Stimulated activated memory B cell treated with anti-CD40 and anti-IgM and Interleukin-4, amounts not matched to agents 10 μg/mL and 1 μg/mL and 100 μg/mL, for 72 hours (primary cell): ENCODE measurements at regions not wholly inside any gene's neighbourhood (a gene's known extent, or its start where the extent isn't known, plus 50 kb on each side); places are given as distances from the start of the nearest gene placed in this dataset.

Experiments used
- ATAC-seq: fragments of 150-1000 bp; cut with Tn5 transposase; 2 replicates; pipeline ENCODE4 v1.10.0; 2021
- H3K27ac Mint-ChIP-seq: one replicate; pipeline ENCODE4 v1.8.0; 2022; ENCODE audit warnings: mild to moderate bottlenecking, mixed read lengths
- H3K27me3 Mint-ChIP-seq: one replicate; pipeline ENCODE4 v1.8.0; 2022; ENCODE audit warnings: mixed read lengths
- H3K36me3 Mint-ChIP-seq: one replicate; pipeline ENCODE4 v1.8.0; 2022; ENCODE audit warnings: mixed read lengths
- H3K4me1 Mint-ChIP-seq: one replicate; pipeline ENCODE4 v1.8.0; 2022; ENCODE audit warnings: mixed read lengths
- H3K4me3 Mint-ChIP-seq: one replicate; pipeline ENCODE4 v1.8.0; 2022; ENCODE audit warnings: mild to moderate bottlenecking, moderate library complexity, mixed read lengths
- H3K9me3 Mint-ChIP-seq: one replicate; pipeline ENCODE4 v1.8.0; 2022; ENCODE audit warnings: mixed read lengths

DNA sequence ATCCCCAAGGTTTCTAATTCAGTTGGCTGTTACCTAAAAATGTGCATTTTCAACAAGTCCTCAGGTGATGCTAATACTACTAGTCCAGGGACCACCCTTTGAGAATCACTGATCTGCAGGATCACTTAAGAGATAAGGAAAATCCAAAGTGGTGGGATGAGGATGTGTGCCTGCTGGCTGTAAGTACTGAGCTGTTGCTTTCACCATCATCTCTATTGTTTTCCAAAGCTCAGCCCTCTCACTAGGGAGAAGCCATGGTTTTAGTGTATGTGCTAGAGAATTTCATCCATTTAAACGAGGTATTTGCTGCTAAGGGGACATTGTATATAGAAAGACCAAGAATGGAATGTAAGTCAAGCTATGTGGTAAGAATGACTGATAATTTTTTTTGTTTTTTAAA lies 202.3 kb downstream of the KIF21A start:
- H3K36me3 Mint-ChIP-seq = no peaks in the 10 kb centered on the region
- no peak overlapping the region for H3K4me3 Mint-ChIP-seq
- no peaks in the 10 kb centered on the region for H3K4me1 Mint-ChIP-seq
- no peak for ATAC-seq
- no peak overlapping the region for H3K27ac Mint-ChIP-seq
- H3K27me3 Mint-ChIP-seq = no peaks in the 10 kb centered on the region
- H3K9me3 Mint-ChIP-seq = no peaks in the 10 kb centered on the region

DNA sequence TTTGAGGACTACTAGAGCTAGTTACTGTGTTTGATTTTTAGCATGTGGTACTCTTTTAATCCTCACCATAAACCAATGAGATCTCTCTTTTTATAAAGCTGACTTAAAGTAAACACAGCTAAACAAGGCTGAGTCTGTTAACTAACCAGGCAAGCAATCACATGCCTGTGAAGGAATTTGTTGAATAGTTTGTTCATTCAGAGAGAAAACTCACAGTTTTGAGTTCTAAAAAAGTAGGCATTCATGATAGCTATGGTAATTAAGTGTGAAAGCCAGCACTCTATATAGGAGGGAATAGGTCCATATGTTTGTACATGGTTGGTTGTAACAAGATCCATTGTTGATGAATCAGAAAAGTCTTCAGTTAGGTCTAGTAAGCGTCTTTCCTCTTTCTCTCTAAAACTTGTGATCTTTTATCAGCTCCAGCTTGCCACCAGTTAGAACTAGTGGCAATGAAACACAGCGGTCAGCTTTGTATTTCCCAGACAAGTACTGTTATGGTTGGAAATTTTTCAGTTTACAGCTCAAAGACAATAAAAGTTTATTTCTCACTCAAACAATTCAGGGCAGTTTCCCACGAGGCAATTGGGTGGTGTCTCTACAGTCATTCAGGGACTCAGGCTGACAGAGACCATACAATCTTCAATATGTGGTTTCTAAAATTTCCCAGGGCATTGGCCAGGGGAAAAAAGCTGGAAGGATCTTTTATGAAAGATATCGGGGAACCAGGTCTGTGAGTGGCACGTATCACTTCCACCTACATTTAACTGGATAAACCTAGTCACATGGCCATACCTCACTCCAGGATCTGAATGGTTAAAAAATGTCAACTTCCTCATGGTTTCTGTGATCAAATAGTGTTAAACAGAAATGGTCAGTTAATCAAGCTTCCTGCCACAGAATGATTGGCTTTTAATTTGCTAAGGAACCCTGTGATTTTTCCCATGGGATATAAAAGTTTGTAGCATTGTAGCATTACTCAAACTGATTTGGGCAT lies 203.1 kb downstream of the KIF21A start:
- no peaks in the 10 kb centered on the region for H3K36me3 Mint-ChIP-seq
- H3K27ac Mint-ChIP-seq = no peak overlapping the region
- no peaks in the 10 kb centered on the region for H3K9me3 Mint-ChIP-seq
- H3K27me3 Mint-ChIP-seq = no peaks in the 10 kb centered on the region
- ATAC-seq = no peak
- H3K4me1 Mint-ChIP-seq = no peaks in the 10 kb centered on the region
- H3K4me3 Mint-ChIP-seq = no peak overlapping the region

DNA sequence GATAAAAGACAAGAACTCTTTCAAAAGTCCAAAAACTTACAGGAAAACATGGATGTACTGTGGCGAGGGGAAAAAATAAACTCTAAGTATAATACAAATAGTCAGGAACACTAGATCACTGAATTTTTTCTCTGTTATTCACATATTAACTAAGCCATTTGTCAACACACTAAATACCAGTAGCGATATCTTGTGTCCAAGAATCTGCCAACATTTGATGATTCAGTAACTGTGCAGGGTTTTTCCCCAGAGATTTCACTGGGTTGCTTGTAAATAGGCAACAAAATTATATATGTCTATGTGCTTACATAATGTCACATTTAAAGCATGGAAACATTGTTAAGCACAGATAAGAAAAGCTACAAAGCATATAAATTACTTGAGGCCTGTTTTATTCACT lies 205.9 kb downstream of the KIF21A start:
- Mint-ChIP-seq H3K4me1 (no peaks in the 10 kb centered on the region), H3K36me3 (no peaks in the 10 kb centered on the region), H3K9me3 (no peaks in the 10 kb centered on the region), H3K27ac (no peak overlapping the region), H3K4me3 (no peak overlapping the region), H3K27me3 (no peaks in the 10 kb centered on the region)
- ATAC-seq = no peak

DNA sequence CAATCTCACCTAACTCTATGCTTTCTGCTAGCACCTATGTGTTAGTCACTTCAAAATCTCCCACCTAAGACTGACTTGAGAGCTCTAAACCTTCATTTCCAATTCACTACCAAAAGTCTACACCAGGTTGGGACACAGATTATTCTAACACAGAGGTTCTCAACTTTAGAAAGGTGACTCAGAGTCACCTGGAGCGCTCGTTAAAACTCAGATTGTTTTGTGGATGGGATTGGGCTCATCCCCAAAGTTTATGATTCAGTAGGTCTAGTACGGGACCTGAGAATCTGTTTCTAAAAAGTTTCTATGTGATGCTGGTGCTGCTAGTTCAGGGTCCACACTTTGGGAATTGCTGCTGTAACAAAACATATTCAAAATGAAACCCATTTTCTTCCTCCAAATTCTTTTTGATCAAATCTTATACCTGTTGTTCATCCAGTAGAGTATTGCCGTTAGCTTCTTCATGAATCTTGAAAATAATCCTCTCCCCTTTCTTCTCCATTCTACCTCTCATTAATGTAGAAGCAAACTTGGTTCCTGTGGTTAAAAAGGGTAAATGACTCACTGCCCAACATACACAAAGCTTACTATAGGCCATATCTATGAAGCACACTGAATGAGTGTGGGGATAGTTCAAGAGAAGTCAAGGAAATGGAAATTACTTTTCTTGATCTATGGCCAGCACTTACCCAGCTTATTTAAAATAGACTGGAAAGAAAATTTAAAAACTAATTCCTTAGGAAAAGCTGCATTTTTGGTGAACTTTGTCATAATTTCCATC lies 206.7 kb downstream of the KIF21A start:
- H3K27ac Mint-ChIP-seq = no peak overlapping the region
- H3K4me3 Mint-ChIP-seq = no peak overlapping the region
- no peaks in the 10 kb centered on the region for H3K36me3 Mint-ChIP-seq
- no peaks in the 10 kb centered on the region for H3K27me3 Mint-ChIP-seq
- no peaks in the 10 kb centered on the region for H3K9me3 Mint-ChIP-seq
- ATAC-seq = no peak
- H3K4me1 Mint-ChIP-seq = no peaks in the 10 kb centered on the region

DNA sequence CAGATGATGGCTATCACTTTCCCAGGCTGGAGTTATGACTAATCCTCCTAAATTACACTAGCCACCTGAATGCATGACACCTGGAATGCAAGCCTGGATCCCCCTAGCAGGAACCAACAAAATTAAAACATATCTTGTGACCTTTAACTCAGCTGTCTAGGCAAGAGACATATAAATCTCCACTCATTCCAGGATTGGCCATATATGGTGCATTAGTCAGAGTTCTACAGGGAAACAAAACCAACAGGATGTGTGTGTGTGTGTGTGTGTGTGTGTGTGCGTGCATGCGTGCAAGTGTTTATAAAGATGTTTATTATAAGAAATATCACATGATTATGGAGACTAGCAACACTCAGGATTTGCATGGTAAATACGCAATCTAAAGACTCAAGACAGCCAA lies 212.8 kb downstream of the KIF21A start:
- no peaks in the 10 kb centered on the region for H3K36me3 Mint-ChIP-seq
- no peak overlapping the region for H3K27ac Mint-ChIP-seq
- no peaks in the 10 kb centered on the region for H3K27me3 Mint-ChIP-seq
- no peaks in the 10 kb centered on the region for H3K4me1 Mint-ChIP-seq
- no peak overlapping the region for H3K4me3 Mint-ChIP-seq
- no peak for ATAC-seq
- peaks cover 6% of the 10 kb centered on the region for H3K9me3 Mint-ChIP-seq

DNA sequence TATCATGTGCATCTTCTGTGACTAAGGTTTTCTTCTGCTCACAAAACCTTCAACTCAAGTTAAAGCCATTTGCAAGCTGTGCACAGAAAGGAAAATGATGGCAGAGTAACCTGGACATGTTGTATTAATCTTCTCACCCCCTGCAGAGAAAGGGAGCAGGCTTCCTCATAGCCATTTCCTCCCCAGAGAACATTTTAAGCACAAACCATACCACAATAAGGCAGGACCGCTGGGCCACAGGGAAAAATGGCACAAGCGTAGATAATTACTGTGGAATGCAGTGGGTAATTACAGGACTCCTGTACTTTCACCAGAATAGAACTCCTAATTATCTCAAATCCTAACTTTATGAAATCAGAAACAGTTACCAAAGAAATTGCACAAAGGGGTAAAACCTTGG lies 215.7 kb downstream of the KIF21A start:
- Mint-ChIP-seq H3K4me1 (no peaks in the 10 kb centered on the region), H3K9me3 (peaks cover 21% of the 10 kb centered on the region), H3K27ac (no peak overlapping the region), H3K36me3 (no peaks in the 10 kb centered on the region), H3K4me3 (no peak overlapping the region), H3K27me3 (no peaks in the 10 kb centered on the region)
- ATAC-seq = no peak

DNA sequence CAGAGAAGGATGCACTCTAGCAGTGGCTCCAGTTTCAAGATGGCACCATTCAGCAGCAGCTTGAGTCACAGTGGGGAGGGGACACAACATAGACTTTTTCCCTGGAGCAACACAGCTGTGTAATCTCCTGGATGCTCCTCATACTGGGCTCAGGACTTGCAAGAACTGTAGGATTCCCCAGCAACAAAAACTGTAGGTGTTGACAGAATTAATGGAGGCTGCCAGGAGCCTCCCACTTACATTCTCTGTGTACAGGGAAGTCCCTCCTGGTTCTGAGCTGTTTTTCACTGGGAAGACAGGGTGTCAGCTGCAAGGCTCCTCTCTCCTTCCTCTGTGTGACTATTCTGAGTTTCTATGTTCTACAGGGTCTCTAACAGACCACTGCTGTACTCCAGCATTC lies 217.9 kb downstream of the KIF21A start:
- Mint-ChIP-seq H3K4me3 (no peak overlapping the region), H3K27ac (no peak overlapping the region), H3K36me3 (no peaks in the 10 kb centered on the region), H3K9me3 (peaks cover 14% of the 10 kb centered on the region), H3K4me1 (no peaks in the 10 kb centered on the region), H3K27me3 (no peaks in the 10 kb centered on the region)
- ATAC-seq = no peak

DNA sequence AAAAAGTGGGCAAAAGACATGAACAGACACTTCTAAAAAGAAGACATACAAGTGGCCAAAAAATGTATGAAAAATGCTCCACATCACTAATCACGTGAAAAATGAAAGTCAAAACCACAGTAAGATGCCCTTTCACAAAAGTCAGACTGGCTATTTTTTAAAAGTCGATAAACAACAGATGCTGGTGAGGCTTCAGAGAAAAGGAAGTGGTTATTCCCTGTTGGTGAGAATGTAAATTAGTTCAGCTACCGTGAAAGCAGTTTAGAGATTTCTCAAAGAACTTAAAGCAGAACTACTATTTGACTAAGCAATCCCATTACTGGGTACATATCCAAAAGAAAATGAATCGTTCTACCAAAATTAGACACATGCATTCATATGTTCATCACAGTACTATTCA lies 237.0 kb downstream of the KIF21A start:
- Mint-ChIP-seq H3K9me3 (peaks cover 13% of the 10 kb centered on the region), H3K4me3 (no peak overlapping the region), H3K27ac (no peak overlapping the region), H3K4me1 (peaks cover 6% of the 10 kb centered on the region), H3K36me3 (no peaks in the 10 kb centered on the region), H3K27me3 (no peaks in the 10 kb centered on the region)
- ATAC-seq = peak; percentile 31

DNA sequence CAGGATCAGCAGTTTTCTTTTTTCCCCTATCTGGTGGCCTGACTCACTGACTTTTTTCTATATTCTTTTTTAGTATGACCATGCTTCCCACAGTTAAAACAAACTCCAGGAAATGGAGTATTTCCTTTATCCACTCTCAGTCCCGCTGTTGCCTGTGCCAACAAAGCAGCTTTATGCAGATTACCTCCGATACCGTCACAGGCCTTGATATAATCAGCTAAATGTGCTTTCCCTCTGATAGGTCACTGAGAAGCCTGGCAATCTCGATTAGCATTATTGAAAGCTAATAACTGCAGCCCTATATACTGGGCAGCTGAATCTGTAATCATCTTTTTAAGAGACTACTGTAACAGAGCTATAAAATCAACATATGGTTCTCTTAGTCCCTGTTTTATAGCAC lies 243.6 kb downstream of the KIF21A start:
- no peak for ATAC-seq
- Mint-ChIP-seq H3K27me3 (no peaks in the 10 kb centered on the region), H3K9me3 (peaks cover 5% of the 10 kb centered on the region), H3K4me3 (no peak overlapping the region), H3K27ac (no peak overlapping the region), H3K36me3 (no peaks in the 10 kb centered on the region), H3K4me1 (no peaks in the 10 kb centered on the region)

DNA sequence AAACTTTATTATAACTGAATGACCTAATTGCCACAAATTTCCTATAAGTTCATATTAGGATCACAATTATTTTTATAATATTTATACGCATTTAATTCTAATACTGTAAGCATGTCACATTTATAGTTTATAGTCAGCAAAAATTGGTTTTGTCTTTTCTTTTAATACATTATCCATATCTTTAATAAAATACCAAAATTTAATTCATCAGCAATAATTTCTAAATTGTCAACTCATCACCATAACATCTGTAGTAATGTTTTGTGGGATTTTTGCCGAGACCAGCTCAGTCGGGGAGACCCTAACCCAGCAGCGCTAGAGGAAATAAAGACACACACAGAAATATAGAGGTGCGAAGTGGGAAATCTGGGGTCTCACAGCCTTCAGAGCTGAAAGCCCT lies 254.2 kb downstream of the KIF21A start:
- no peak overlapping the region for H3K27ac Mint-ChIP-seq
- no peaks in the 10 kb centered on the region for H3K4me1 Mint-ChIP-seq
- H3K4me3 Mint-ChIP-seq = no peak overlapping the region
- H3K9me3 Mint-ChIP-seq = no peaks in the 10 kb centered on the region
- ATAC-seq = no peak
- H3K27me3 Mint-ChIP-seq = no peaks in the 10 kb centered on the region
- no peaks in the 10 kb centered on the region for H3K36me3 Mint-ChIP-seq

DNA sequence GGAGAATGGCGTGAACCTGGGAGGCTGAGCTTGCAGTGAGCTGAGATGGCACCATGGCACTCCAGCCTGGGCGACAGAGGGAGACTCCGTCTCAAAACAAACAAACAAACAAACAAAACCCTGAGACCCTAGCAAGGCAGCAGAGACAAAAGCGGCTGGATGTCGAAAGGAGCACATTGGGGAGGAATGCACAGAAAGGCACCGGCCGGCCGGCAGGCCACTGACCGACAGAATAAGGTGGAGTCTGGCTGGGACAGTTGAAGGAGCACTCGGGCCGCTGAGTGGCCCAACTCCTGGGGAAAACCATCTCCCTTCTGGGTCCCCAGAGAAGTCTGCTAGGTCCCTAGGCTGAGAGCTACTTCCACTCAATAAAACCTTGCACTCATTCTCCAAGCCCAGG lies 256.2 kb downstream of the KIF21A start:
- Mint-ChIP-seq H3K36me3 (no peaks in the 10 kb centered on the region), H3K9me3 (no peaks in the 10 kb centered on the region)

DNA sequence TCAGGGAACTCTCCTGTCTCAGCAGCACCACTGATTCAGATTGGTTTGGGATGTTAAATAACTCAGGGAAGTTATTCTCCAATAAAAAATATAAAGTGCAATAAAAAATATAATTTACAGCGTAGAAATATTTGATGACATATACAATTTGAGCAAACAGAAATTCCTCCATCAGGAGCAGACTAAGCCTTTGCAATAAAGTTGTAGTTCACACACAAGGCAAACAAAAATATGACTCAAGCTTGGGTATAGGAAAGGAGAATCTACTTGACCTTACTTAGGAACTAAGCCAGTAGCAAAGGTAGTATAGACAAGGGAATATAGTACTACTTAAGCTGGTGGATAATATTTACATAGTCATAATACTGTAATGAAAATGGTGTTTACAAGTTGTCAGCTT lies 264.1 kb downstream of the KIF21A start:
- Mint-ChIP-seq H3K4me3 (no peak overlapping the region), H3K9me3 (peaks cover 5% of the 10 kb centered on the region), H3K27ac (no peak overlapping the region), H3K36me3 (no peaks in the 10 kb centered on the region), H3K27me3 (no peaks in the 10 kb centered on the region), H3K4me1 (no peaks in the 10 kb centered on the region)
- no peak for ATAC-seq

More for the DNA sequence above, 256.2 kb downstream of the KIF21A start:
- Mint-ChIP-seq H3K27me3 (no peaks in the 10 kb centered on the region), H3K4me1 (no peaks in the 10 kb centered on the region), H3K4me3 (no peak overlapping the region), H3K27ac (no peak overlapping the region)
- no peak for ATAC-seq

DNA sequence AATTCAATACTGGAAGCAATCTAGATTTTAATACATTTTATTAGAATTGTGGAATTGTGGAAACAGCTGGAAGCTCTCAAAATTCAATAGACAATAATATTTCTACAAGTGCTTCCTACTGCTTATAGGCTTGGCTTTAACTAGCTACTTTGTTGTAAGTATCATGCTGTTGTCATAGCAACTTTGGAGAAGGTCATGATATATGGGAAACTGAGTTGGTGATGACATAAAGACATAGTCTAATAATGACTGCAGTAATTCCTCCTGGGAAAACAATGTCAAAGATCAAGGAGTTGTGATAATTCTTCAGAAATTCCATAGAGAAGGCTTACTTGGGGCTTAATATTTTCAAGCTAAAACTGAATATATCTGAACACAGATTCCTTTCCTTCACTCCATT lies 266.6 kb downstream of the KIF21A start:
- H3K36me3 Mint-ChIP-seq = no peaks in the 10 kb centered on the region
- no peak overlapping the region for H3K27ac Mint-ChIP-seq
- no peak for ATAC-seq
- H3K4me3 Mint-ChIP-seq = no peak overlapping the region
- H3K4me1 Mint-ChIP-seq = no peaks in the 10 kb centered on the region
- no peaks in the 10 kb centered on the region for H3K27me3 Mint-ChIP-seq
- H3K9me3 Mint-ChIP-seq = peaks cover 5% of the 10 kb centered on the region

DNA sequence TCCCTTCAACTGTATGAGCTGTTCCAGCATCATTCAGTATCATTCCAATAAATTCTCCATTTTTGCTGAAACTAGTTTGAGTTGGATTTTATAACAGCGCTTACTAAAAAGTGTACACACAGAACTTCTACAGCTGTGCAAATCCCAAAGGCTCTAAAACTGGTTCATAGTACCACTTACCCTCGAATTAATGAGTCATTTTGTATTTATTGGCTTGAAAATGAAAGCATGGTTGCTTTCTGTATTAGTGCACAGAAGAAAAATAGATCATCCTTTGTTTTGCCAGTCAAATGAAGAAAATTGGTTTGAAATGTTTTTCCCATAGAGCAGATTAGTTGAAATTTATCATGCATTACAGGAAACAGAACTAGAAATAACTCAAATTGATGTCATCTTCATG lies 268.3 kb upstream of the CPNE8 start:
- H3K9me3 Mint-ChIP-seq = no peaks in the 10 kb centered on the region
- no peaks in the 10 kb centered on the region for H3K27me3 Mint-ChIP-seq
- no peak overlapping the region for H3K4me3 Mint-ChIP-seq
- H3K4me1 Mint-ChIP-seq = no peaks in the 10 kb centered on the region
- ATAC-seq = no peak
- no peaks in the 10 kb centered on the region for H3K36me3 Mint-ChIP-seq
- no peak overlapping the region for H3K27ac Mint-ChIP-seq

DNA sequence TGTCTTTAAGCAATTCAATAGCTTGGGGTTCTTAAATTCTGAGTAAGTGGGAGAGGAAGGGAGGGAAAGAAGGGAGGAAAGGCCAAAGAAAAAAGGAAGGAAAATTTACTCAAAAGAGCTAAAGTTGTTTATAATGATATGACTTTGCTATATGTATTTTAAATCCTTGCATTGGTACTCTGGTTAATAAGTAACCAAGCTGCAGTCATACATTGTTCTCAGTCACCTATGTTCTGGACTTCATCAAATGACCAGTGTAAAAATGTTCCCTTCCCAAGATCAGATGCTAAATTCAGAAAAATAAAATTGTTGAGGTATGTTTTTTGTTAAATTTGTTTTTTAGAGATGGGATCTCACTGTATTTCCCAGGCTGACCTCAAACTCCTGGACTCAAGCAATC lies 259.9 kb upstream of the CPNE8 start:
- Mint-ChIP-seq H3K36me3 (no peaks in the 10 kb centered on the region), H3K4me1 (no peaks in the 10 kb centered on the region), H3K9me3 (no peaks in the 10 kb centered on the region), H3K27ac (no peak overlapping the region), H3K27me3 (no peaks in the 10 kb centered on the region), H3K4me3 (no peak overlapping the region)
- ATAC-seq = no peak
